ENCODE measurements at regions not wholly inside any gene's neighbourhood (a gene's known extent, or its start where the extent isn't known, plus 50 kb on each side); places are given as distances from the start of the nearest gene placed in this dataset.

GRCh38 chr20:47950124-47950912, 165.0 kb upstream of the SULF2 start:
- TF ChIP-seq CTCF (IDR thresholded peaks at IDR 0.05; ENCODE audit: borderline replicate concordance, extremely low read depth, low read length, poor library complexity, severe bottlenecking) (no peak), EZH2 (IDR thresholded peaks at IDR 0.05; ENCODE audit: borderline replicate concordance, low read depth, low read length, severe bottlenecking) (no peak)
